Subcutaneous abdominal adipose tissue (tissue), 5 donors: ENCODE measurements at regions not wholly inside any gene's neighbourhood (a gene's known extent, or its start where the extent isn't known, plus 50 kb on each side); places are given as distances from the start of the nearest gene placed in this dataset.

Experiments used
- H3K27ac ChIP-seq: one replicate; pipeline ENCODE4 v1.7.0; 2013; ENCODE audit warnings: low read depth, mild to moderate bottlenecking, inconsistent platforms, low read length, moderate library complexity
- H3K27me3 ChIP-seq, 5 donors: one replicate each; pipeline ENCODE4 v1.7.0; 2013; ENCODE audit warnings: low read length in 5 of 5, inconsistent platforms in 1 of 5; ENCODE audit not compliant: control insufficient read depth in 5 of 5, insufficient read depth in 4 of 5
- H3K36me3 ChIP-seq, 5 donors: one replicate each; pipeline ENCODE4 v1.7.0; 2013; ENCODE audit warnings: low read length in 5 of 5; ENCODE audit not compliant: control insufficient read depth in 5 of 5, insufficient read depth in 5 of 5
- H3K4me1 ChIP-seq, 5 donors: one replicate each; pipeline ENCODE4 v1.7.0; 2013; ENCODE audit warnings: low read length in 5 of 5, mild to moderate bottlenecking in 3 of 5, moderate library complexity in 1 of 5; ENCODE audit not compliant: control insufficient read depth in 5 of 5, insufficient read depth in 5 of 5
- H3K4me3 ChIP-seq, 5 donors: one replicate each; pipeline ENCODE4 v1.7.0; 2013; ENCODE audit warnings: low read length in 5 of 5, low read depth in 1 of 5
- H3K9ac ChIP-seq, 5 donors: one replicate each; pipeline ENCODE4 v1.7.0; 2013; ENCODE audit warnings: low read length in 5 of 5, mild to moderate bottlenecking in 4 of 5, moderate library complexity in 3 of 5
- H3K9me3 ChIP-seq, 5 donors: one replicate each; pipeline ENCODE4 v1.7.0; 2013; ENCODE audit warnings: low read length in 5 of 5; ENCODE audit not compliant: control insufficient read depth in 5 of 5
- donor health status: healthy.
- donor health status: healthy.
- donor health status: healthy.
- donor health status: healthy.
- donor health status: healthy.

DNA sequence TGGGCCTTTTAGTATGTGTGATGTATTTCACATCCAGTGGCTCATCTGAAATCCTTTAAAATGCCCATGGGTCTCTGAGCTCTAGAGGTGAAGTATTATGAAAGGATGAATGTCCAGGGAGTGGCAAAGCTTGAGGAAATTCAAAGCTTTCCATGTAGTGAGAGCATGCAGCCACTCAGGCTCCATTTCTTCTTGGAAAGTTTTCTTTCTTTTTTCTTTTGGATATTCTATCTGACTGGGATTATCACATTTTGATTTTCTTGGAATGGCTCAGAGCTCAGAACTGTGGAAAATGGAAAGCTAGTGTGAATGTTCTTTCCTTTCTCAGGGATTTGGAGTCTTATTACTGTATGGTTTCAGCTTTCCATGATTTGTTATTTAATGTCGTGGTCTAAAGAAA lies 397.4 kb downstream of the CD109 start:
- Histone ChIP-seq H3K4me3 (no peak overlapping the region), H3K36me3 (no peaks in the 10 kb centered on the region), H3K9me3 (no peaks in the 10 kb centered on the region), H3K9ac (no peak overlapping the region), H3K27ac (no peak overlapping the region), H3K4me1 (peaks cover 0 to 5% (median 4%) of the 10 kb centered on the region in 5 donors), H3K27me3 (no peaks in the 10 kb centered on the region)

DNA sequence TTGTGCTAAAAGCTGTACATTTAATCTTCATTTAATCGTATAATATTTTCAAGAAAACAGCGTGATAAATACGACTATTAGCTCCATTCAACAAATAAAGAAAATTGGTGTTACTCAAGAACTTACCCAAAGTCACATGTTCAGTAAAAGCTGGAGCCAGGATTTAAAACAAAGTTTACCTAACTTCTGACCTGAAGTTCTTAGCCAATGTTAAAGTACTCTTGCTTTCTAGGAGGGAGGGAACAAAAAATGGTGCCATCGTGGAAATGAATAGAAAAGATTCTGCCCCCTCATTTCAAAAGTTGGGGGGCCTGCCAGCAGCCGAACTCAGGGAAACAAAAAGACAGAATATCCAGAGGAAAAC lies 395.8 kb downstream of the CD109 start:
- Histone ChIP-seq H3K9ac (no peak overlapping the region), H3K36me3 (no peaks in the 10 kb centered on the region), H3K27me3 (no peaks in the 10 kb centered on the region), H3K9me3 (no peaks in the 10 kb centered on the region), H3K27ac (no peak overlapping the region), H3K4me3 (no peak overlapping the region), H3K4me1 (peaks cover 0 to 5% (median 4%) of the 10 kb centered on the region in 5 donors)

DNA sequence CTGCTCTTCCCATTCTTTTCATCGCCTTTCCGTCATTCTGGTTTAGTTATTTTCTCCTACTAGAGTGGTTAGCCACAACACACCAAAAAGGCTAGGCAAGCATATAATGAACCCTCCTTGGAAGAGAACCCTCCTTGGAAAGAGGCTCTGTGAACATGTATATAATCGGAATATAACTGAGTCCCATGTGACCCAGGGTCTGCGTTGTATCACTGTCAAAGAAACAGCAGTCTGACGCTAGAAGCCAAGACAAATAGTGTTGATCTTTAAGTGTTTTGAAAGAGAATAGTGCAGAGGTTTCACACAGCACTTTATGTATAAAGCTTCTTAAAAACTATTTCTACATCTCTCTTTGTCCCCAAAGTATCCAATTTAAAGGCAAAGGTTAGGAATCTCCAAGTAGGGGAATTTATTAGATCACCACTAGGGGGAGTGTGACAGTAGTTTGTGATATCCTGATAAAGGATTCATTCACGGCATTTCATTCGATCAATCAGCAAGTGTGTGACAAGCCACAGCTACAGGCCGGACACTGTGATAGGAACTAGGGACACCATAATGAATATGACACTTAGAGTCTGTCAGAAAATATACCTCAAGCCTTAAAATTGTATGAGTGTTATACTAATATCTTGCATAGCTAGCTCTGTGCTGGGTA lies 395.3 kb downstream of the CD109 start:
- no peak overlapping the region for H3K27ac ChIP-seq
- no peaks in the 10 kb centered on the region for H3K9me3 ChIP-seq
- H3K36me3 ChIP-seq = no peaks in the 10 kb centered on the region
- H3K4me3 ChIP-seq = no peak overlapping the region
- no peaks in the 10 kb centered on the region for H3K27me3 ChIP-seq
- peaks cover 0 to 5% (median 4%) of the 10 kb centered on the region in 5 donors for H3K4me1 ChIP-seq
- no peak overlapping the region for H3K9ac ChIP-seq

DNA sequence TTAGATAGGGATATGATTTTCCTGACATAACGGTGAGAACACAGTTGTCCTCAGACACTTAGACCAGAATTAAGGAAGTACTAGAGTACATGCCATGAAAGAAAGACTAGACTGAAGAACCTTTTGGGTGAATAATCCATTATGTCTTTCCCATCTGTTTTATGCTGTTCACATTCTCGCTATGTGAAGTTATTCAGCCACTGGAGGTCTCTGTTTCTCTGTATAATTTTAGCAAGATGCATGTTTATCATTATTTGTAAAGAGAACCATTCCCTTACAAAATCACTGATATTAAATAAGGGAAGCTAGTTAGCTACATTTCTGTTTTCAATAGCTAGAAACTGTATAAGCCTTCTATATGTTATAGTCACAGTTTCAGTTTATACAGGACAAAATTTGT lies 391.9 kb downstream of the CD109 start:
- Histone ChIP-seq H3K27ac (no peak overlapping the region), H3K4me1 (peaks cover 0 to 5% (median 4%) of the 10 kb centered on the region in 5 donors), H3K4me3 (no peak overlapping the region), H3K9me3 (no peaks in the 10 kb centered on the region), H3K27me3 (no peaks in the 10 kb centered on the region), H3K36me3 (no peaks in the 10 kb centered on the region), H3K9ac (no peak overlapping the region)

DNA sequence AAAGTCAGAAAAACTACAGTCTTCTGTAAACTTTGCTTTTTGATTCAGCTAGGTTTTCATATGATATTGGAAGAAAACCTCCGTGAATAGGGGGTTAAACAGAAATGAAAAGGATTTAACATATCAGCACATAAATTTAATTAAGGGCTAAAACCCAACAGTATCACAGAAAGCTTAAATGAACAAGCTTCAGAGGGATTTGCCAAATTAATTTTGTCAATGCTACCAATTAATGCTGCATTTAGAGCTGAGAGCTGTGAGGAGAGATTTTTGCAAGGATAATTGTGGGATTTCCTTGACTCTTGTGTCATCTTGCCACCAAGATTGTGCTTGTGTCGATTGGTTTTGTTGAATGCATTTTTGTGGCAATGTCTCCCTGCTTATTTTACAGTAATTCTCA lies 379.9 kb downstream of the CD109 start:
- Histone ChIP-seq H3K9ac (no peak overlapping the region), H3K27me3 (peaks cover 0 to 2% (median 0%) of the 10 kb centered on the region in 5 donors), H3K4me3 (no peak overlapping the region), H3K9me3 (no peaks in the 10 kb centered on the region), H3K27ac (no peak overlapping the region), H3K4me1 (peaks cover 4 to 14% (median 10%) of the 10 kb centered on the region in 5 donors), H3K36me3 (no peaks in the 10 kb centered on the region)

DNA sequence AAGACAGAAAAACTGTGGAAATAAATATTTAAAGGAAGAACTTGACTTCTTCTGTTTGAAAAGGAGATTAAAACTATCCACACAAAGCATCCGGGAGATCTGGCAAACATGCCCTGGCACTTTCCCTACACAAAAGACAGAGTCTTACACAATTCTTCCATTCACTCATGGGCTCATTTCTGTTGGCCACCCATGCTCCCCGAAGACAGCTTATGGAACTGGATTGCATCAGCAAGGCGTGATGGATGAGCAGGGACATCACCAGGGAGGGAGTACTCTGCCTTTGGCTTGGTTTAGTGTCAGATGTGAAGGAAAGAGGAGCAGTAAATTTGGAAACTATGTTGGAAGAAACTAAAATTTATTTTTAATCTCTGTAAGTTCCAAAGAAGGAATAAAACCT lies 379.3 kb downstream of the CD109 start:
- H3K9me3 ChIP-seq = no peaks in the 10 kb centered on the region
- H3K27me3 ChIP-seq = peaks cover 0 to 2% (median 0%) of the 10 kb centered on the region in 5 donors
- H3K4me1 ChIP-seq = peaks cover 4 to 14% (median 10%) of the 10 kb centered on the region in 5 donors
- no peak overlapping the region for H3K4me3 ChIP-seq
- no peak overlapping the region for H3K27ac ChIP-seq
- H3K9ac ChIP-seq = no peak overlapping the region
- no peaks in the 10 kb centered on the region for H3K36me3 ChIP-seq

DNA sequence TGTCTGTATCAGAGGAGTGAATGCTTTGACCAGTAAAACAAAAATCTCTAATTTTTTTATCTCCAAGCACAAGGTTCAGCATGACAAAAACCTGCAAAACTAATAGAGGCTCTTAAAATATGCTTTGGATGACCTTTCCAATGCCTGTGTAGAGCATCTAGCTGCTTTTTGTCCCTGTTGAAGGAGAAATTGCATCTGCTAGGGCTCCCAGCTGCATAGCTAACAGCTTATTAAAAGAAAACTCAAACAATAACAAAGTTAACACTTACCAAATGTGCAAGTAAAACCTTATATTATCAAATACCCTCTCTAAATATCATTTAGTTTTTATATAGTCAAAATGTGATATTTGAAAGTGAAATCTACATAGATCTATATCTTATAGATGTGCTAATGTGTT lies 378.6 kb downstream of the CD109 start:
- peaks cover 4 to 14% (median 10%) of the 10 kb centered on the region in 5 donors for H3K4me1 ChIP-seq

DNA sequence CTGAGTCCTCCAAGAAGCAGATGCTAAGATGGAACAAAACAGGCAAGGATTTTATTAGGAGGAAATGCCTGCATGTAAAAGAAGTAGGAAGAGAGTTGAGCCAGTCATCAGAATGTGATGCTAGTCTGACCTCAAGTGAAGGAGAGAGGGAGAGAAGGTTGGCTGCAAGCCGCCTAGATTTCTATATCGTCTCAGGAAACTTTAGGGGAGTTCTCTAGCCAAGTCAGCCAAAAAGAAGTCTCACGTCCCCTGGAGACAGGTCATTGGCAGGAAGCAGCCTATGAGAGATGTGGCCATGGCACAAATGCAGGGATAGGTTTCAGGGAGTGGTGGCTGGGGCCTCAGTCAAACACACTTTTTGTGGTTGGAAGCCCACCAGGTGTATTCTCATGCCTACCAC lies 378.0 kb downstream of the CD109 start:
- Histone ChIP-seq H3K4me3 (no peak overlapping the region), H3K4me1 (peaks cover 4 to 14% (median 10%) of the 10 kb centered on the region in 5 donors), H3K27me3 (peaks cover 0 to 4% (median 0%) of the 10 kb centered on the region in 5 donors), H3K36me3 (no peaks in the 10 kb centered on the region), H3K9ac (no peak overlapping the region), H3K9me3 (no peaks in the 10 kb centered on the region), H3K27ac (peak overlapping the region; percentile 26)

More for the DNA sequence above, 378.6 kb downstream of the CD109 start:
- Histone ChIP-seq H3K27me3 (peaks cover 0 to 4% (median 0%) of the 10 kb centered on the region in 5 donors), H3K27ac (peak overlapping the region; percentile 26), H3K4me3 (no peak overlapping the region), H3K9ac (no peak overlapping the region), H3K36me3 (no peaks in the 10 kb centered on the region), H3K9me3 (no peaks in the 10 kb centered on the region)

DNA sequence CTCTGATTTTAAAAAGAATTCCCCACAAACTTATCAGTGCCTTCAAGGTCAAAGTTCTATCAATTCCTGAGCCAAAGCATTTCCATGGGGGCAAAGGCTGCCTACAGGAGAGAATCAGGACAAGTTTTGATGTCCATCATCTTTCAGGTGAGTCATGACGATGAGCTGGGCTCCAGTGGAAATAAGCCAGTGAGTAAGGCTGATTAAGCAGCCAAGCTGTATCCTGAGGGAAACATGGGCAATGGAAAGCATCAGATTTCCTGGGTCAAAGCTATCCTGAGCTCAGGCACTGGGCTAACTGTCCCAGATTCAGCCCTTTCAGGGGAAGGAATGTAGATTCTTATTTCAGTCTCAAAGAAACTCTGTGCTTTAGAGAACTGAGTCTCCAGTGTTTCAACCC lies 377.4 kb downstream of the CD109 start:
- Histone ChIP-seq H3K9ac (no peak overlapping the region), H3K36me3 (no peaks in the 10 kb centered on the region), H3K27me3 (peaks cover 0 to 4% (median 0%) of the 10 kb centered on the region in 5 donors), H3K4me3 (no peak overlapping the region), H3K27ac (no peak overlapping the region), H3K9me3 (no peaks in the 10 kb centered on the region), H3K4me1 (peaks cover 4 to 14% (median 10%) of the 10 kb centered on the region in 5 donors)

DNA sequence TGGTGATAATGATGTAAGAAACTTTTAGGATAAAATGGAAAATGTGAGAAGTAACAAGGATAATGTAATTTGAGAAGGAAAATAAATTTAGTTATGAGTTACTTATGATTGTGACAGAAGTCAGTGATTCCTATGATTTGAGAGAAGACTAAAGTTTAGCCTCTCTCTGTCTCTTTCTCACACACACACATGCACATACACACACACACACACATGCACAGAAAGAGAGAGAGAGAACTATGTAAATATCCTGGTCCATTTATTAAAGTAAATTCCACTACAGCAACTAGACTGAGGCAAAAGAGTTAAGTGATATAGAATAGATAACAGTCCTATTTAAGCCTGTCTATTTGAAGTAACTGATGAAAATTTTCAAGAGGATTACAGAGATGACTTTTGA lies 375.2 kb downstream of the CD109 start:
- peaks cover 0 to 4% (median 0%) of the 10 kb centered on the region in 5 donors for H3K27me3 ChIP-seq
- peaks cover 4 to 14% (median 10%) of the 10 kb centered on the region in 5 donors for H3K4me1 ChIP-seq
- H3K27ac ChIP-seq = no peak overlapping the region
- H3K9me3 ChIP-seq = peaks cover 0 to 3% (median 0%) of the 10 kb centered on the region in 5 donors
- no peak overlapping the region for H3K4me3 ChIP-seq
- H3K36me3 ChIP-seq = no peaks in the 10 kb centered on the region
- H3K9ac ChIP-seq = no peak overlapping the region
